HL-60 (cell line): ENCODE measurements at regions not wholly inside any gene's neighbourhood (a gene's known extent, or its start where the extent isn't known, plus 50 kb on each side); places are given as distances from the start of the nearest gene placed in this dataset.

Experiments
- DNase-seq, 2 experiments: peaks; one replicate each; pipeline ENCODE4 v3.0.0-alpha.2; 2010 to 2020; ENCODE audit warnings: low read depth in 1 of 2, low spot score in 1 of 2
- H3K27ac ChIP-seq: fragments of 250-450 bp; sonication (Bioruptor Pico); replicated peaks from 2 replicates; pipeline ENCODE4 v1.5.1; 2020; ENCODE audit warnings: mild to moderate bottlenecking, moderate library complexity
- H3K27me3 ChIP-seq: fragments of 250-450 bp; sonication (Bioruptor Pico); 2 replicates; pipeline ENCODE4 v1.5.1; 2021; ENCODE audit warnings: mild to moderate bottlenecking, moderate library complexity; ENCODE audit not compliant: insufficient read depth, poor library complexity, severe bottlenecking
- H3K4me3 ChIP-seq: replicated peaks from 2 replicates; pipeline ENCODE4 v1.5.1; 2011; ENCODE audit warnings: mild to moderate bottlenecking, control low read depth, low read length; ENCODE audit not compliant: insufficient read depth
- GABPA ChIP-seq: IDR thresholded peaks from 2 replicates; pipeline ENCODE4 v1.6.1; 2012; ENCODE audit warnings: low read depth
- POLR2AphosphoS5 ChIP-seq: IDR thresholded peaks from 2 replicates; pipeline ENCODE4 v1.6.1; 2012; ENCODE audit warnings: low read depth
- SPI1 ChIP-seq: IDR thresholded peaks from 2 replicates; pipeline ENCODE4 v1.6.1; 2012; ENCODE audit warnings: low read depth, mild to moderate bottlenecking, borderline replicate concordance
- TF ChIP-seq, protein P1 (sequence below): IDR thresholded peaks from 2 replicates; pipeline ENCODE4 v1.6.1; 2012; ENCODE audit warnings: low read depth; ENCODE audit not compliant: insufficient replicate concordance
- TF ChIP-seq, protein P2 (sequence below): IDR thresholded peaks from one replicate; pipeline ENCODE4 v1.5.1; 2011; ENCODE audit warnings: low read length, control low read depth, inconsistent platforms; ENCODE audit not compliant: insufficient read depth

DNA sequence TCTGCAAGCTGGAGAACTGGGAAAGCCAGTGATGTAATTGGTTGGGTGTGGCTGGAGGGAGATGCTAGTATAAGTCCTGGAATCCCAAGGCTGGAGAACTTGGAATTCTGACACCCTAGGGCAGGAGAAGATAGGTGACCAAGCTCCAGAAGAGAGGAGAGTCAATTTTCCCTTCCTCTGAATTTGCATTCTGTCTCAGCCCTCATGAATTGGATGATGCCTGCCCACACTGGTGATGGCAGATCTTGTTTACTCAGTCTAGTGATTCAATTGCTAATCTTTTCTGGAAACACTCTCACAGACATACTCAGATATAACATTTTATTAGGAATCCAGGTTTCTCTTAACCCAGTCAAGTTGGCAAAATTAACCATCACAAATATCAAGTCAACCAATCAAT, 287.2 kb downstream of the RDH14 start:
- TF ChIP-seq SPI1 (no peak), GABPA (no peak), POLR2AphosphoS5 (no peak)
- TF ChIP-seq, protein P1, sequence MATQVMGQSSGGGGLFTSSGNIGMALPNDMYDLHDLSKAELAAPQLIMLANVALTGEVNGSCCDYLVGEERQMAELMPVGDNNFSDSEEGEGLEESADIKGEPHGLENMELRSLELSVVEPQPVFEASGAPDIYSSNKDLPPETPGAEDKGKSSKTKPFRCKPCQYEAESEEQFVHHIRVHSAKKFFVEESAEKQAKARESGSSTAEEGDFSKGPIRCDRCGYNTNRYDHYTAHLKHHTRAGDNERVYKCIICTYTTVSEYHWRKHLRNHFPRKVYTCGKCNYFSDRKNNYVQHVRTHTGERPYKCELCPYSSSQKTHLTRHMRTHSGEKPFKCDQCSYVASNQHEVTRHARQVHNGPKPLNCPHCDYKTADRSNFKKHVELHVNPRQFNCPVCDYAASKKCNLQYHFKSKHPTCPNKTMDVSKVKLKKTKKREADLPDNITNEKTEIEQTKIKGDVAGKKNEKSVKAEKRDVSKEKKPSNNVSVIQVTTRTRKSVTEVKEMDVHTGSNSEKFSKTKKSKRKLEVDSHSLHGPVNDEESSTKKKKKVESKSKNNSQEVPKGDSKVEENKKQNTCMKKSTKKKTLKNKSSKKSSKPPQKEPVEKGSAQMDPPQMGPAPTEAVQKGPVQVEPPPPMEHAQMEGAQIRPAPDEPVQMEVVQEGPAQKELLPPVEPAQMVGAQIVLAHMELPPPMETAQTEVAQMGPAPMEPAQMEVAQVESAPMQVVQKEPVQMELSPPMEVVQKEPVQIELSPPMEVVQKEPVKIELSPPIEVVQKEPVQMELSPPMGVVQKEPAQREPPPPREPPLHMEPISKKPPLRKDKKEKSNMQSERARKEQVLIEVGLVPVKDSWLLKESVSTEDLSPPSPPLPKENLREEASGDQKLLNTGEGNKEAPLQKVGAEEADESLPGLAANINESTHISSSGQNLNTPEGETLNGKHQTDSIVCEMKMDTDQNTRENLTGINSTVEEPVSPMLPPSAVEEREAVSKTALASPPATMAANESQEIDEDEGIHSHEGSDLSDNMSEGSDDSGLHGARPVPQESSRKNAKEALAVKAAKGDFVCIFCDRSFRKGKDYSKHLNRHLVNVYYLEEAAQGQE = no peak
- TF ChIP-seq, protein P2, sequence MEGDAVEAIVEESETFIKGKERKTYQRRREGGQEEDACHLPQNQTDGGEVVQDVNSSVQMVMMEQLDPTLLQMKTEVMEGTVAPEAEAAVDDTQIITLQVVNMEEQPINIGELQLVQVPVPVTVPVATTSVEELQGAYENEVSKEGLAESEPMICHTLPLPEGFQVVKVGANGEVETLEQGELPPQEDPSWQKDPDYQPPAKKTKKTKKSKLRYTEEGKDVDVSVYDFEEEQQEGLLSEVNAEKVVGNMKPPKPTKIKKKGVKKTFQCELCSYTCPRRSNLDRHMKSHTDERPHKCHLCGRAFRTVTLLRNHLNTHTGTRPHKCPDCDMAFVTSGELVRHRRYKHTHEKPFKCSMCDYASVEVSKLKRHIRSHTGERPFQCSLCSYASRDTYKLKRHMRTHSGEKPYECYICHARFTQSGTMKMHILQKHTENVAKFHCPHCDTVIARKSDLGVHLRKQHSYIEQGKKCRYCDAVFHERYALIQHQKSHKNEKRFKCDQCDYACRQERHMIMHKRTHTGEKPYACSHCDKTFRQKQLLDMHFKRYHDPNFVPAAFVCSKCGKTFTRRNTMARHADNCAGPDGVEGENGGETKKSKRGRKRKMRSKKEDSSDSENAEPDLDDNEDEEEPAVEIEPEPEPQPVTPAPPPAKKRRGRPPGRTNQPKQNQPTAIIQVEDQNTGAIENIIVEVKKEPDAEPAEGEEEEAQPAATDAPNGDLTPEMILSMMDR = no peak

GRCh38 chr2:18272148-18272494, 288.3 kb downstream of the RDH14 start:
- no peaks in the 10 kb centered on the region for H3K27me3 ChIP-seq
- H3K27ac ChIP-seq = no peak overlapping the region
- TF ChIP-seq, protein P2 = no peak
- DNase-seq = no peak
- no peak overlapping the region for H3K4me3 ChIP-seq

More for the DNA sequence above, 287.2 kb downstream of the RDH14 start:
- no peak for DNase-seq
- H3K27ac ChIP-seq = no peak overlapping the region
- no peak overlapping the region for H3K4me3 ChIP-seq
- H3K27me3 ChIP-seq = no peaks in the 10 kb centered on the region

DNA sequence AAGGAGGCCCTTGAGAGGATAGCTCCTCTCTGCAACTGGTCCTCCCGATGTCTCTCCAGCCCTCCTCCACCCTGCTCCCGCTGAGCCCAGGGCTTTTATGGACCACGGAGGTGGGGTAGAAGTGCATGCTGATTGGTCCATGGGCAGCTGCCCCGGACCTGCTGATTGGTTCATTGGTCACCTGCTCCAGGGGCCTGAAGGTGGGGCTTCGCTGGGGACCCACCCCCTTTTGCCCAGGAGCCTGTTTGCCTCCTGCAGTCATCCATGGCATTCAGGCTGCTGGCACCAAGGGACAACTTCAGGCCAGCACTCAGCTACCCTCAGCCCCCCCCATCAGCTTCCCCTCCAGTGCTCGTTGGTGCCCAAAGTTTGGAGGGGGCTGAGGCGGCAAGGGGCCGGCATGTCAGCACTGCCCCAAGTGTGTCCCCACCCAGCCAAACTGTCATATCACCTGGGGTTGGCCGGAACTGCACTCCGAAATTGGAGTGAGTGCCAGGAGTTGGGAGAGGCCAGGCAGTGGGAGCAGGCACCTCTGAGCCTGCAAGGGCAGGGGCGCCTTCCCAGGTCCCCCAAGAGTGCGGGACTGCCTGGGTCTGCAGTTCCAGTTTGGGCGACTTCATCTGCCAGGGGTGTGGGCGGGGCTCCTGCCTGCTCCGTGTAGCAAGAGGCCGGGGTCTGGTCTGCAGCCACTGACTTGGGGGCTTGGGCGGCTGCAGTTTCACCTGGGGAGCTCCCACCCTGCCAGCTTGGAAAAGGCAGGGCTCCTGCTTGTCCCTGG, 288.9 kb downstream of the RDH14 start:
- Histone ChIP-seq H3K4me3 (no peak overlapping the region), H3K27me3 (no peaks in the 10 kb centered on the region), H3K27ac (no peak overlapping the region)
- no peak for TF ChIP-seq GABPA
- TF ChIP-seq, protein P2 = no peak
- TF ChIP-seq, protein P1 = no peak
- no peak for TF ChIP-seq POLR2AphosphoS5
- TF ChIP-seq SPI1 = no peak
- DNase-seq = no peak

DNA sequence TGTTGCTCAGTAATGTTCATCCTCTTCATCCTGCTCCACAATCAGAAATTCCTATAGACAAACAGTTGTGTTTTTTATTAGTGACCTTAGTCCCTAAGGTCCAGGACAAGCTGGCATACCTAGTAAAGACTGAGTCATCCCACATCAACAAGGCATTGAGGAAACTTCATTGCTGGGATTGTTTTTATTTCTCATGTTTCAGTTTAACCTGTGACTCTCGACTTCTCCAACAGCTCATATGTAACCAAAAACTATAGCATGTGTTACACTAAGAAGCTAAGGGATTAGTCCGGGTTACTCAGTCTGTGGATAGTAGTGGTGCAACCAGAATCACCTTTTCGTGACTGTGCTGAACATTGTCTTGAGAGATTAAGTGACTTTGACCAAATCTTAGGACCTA, 292.1 kb downstream of the RDH14 start:
- Histone ChIP-seq H3K27ac (no peak overlapping the region), H3K4me3 (no peak overlapping the region), H3K27me3 (no peaks in the 10 kb centered on the region)
- no peak for DNase-seq
- TF ChIP-seq GABPA = no peak
- TF ChIP-seq, protein P1 = no peak
- TF ChIP-seq SPI1 = no peak
- no peak for TF ChIP-seq POLR2AphosphoS5
- TF ChIP-seq, protein P2 = no peak
